Breast epithelium (tissue), 3 donors: ENCODE measurements at regions not wholly inside any gene's neighbourhood (a gene's known extent, or its start where the extent isn't known, plus 50 kb on each side); places are given as distances from the start of the nearest gene placed in this dataset.

Source experiments
- POLR2A ChIP-seq: fragments of 450-650 bp; IDR thresholded peaks from one replicate; pipeline ENCODE4 v1.6.1; 2016; ENCODE audit warnings: antibody characterized with exemption, mild to moderate bottlenecking, moderate library complexity
- POLR2AphosphoS5 ChIP-seq, 3 donors: sonication (generic); formaldehyde crosslinking; IDR thresholded peaks; one replicate each; pipeline ENCODE4 v1.6.1; 2017; ENCODE audit warnings: antibody characterized with exemption in 3 of 3
- TF ChIP-seq, protein P1 (sequence below), 3 donors: fragments of 450-650 bp; IDR thresholded peaks; one replicate each; pipeline ENCODE4 v1.5.1; 2016 to 2017; ENCODE audit warnings: antibody characterized with exemption in 3 of 3, mild to moderate bottlenecking in 3 of 3, moderate library complexity in 3 of 3

DNA sequence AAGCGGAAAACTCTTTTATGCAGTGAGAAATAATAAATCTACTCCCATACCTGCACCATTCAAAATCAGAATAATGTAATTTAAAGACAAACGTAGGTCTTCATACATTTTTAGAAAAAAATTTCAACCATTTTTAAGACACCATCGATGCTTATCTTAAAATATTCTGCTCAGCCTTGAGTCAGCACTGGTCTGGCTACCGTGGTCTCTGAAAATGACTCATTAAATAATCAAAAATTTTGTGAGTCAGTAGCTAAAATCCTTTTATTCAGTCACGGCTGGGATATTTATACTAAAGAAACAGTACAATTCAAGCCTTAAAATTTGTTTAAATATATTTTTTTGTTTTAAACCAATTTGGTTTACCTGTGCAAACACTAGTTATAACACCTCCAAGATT is 2862.8 kb upstream of the PCDH20 start:
- TF ChIP-seq, protein P1, sequence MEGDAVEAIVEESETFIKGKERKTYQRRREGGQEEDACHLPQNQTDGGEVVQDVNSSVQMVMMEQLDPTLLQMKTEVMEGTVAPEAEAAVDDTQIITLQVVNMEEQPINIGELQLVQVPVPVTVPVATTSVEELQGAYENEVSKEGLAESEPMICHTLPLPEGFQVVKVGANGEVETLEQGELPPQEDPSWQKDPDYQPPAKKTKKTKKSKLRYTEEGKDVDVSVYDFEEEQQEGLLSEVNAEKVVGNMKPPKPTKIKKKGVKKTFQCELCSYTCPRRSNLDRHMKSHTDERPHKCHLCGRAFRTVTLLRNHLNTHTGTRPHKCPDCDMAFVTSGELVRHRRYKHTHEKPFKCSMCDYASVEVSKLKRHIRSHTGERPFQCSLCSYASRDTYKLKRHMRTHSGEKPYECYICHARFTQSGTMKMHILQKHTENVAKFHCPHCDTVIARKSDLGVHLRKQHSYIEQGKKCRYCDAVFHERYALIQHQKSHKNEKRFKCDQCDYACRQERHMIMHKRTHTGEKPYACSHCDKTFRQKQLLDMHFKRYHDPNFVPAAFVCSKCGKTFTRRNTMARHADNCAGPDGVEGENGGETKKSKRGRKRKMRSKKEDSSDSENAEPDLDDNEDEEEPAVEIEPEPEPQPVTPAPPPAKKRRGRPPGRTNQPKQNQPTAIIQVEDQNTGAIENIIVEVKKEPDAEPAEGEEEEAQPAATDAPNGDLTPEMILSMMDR (IDR thresholded peaks at IDR 0.05) = no peak
- no peak for TF ChIP-seq POLR2AphosphoS5 (IDR thresholded peaks at IDR 0.05)
- TF ChIP-seq POLR2A = no peak
